ENCODE measurements at regions not wholly inside any gene's neighbourhood (a gene's known extent, or its start where the extent isn't known, plus 50 kb on each side); places are given as distances from the start of the nearest gene placed in this dataset.
"Not testable (repeated sequence)": the region's sequence is repeated elsewhere in the genome, so short reads cannot be mapped to it uniquely, and the experiment has no call there.

- no peak for FAIRE-seq
Measured at GRCh38 chr5:158513490-158514318, 586.0 kb downstream of the EBF1 start.

- no peak for FAIRE-seq
Measured at GRCh38 chr5:158511454-158511853, 588.3 kb downstream of the EBF1 start.

- FAIRE-seq: no peak
Measured at GRCh38 chr5:158510479-158510878, 589.2 kb downstream of the EBF1 start.

GRCh38 chr5:158506648-158507047 lies 593.1 kb downstream of the EBF1 start:
- FAIRE-seq: no peak

GRCh38 chr5:158502686-158503085 lies 597.0 kb downstream of the EBF1 start:
- FAIRE-seq: no peak

GRCh38 chr5:158499892-158500418 lies 599.8 kb downstream of the EBF1 start:
- no peak for FAIRE-seq

- FAIRE-seq: no peak
Measured at GRCh38 chr5:158499075-158499891, 600.4 kb downstream of the EBF1 start.

GRCh38 chr5:158496624-158497023 lies 603.1 kb downstream of the EBF1 start:
- FAIRE-seq: no peak

GRCh38 chr5:158494541-158494940 lies 605.2 kb downstream of the EBF1 start:
- FAIRE-seq: no peak

GRCh38 chr5:158494044-158494443 lies 605.7 kb downstream of the EBF1 start:
- not testable (repeated sequence) for FAIRE-seq

GRCh38 chr5:158492841-158493242 lies 606.9 kb downstream of the EBF1 start:
- no peak for FAIRE-seq

GRCh38 chr5:158492136-158492535 lies 607.6 kb downstream of the EBF1 start:
- no peak for FAIRE-seq

- FAIRE-seq: no peak
Measured at GRCh38 chr5:158487664-158488063, 612.1 kb downstream of the EBF1 start.

GRCh38 chr5:158487156-158487555 lies 612.6 kb downstream of the EBF1 start:
- no peak for FAIRE-seq

GRCh38 chr5:158486566-158486965 lies 613.1 kb downstream of the EBF1 start:
- no peak for FAIRE-seq

- no peak for FAIRE-seq
Measured at GRCh38 chr5:158485604-158486081, 614.1 kb downstream of the EBF1 start.

GRCh38 chr5:158485047-158485446 lies 614.7 kb downstream of the EBF1 start:
- FAIRE-seq: no peak

- no peak for FAIRE-seq
Measured at GRCh38 chr5:158484150-158484549, 615.6 kb downstream of the EBF1 start.

GRCh38 chr5:158483281-158483860 lies 616.3 kb downstream of the EBF1 start:
- no peak for FAIRE-seq

GRCh38 chr5:158482125-158482524 lies 617.6 kb downstream of the EBF1 start:
- FAIRE-seq: no peak

- no peak for FAIRE-seq
Measured at GRCh38 chr5:158478139-158478538, 619.2 kb upstream of the CLINT1 start.

- no peak for FAIRE-seq
Measured at GRCh38 chr5:158477214-158477613, 618.3 kb upstream of the CLINT1 start.

GRCh38 chr5:158473016-158473635 lies 614.2 kb upstream of the CLINT1 start:
- no peak for FAIRE-seq
